ENCODE measurements at regions not wholly inside any gene's neighbourhood (a gene's known extent, or its start where the extent isn't known, plus 50 kb on each side); places are given as distances from the start of the nearest gene placed in this dataset.

GRCh38 chr16:5793556-5793955, 696.0 kb upstream of the EEF2KMT start:
- TF ChIP-seq CTCF (conservative IDR thresholded peaks at IDR 0.05; ENCODE audit: low read depth in 2 of 2) = no peak
- TF ChIP-seq ETS1 (IDR thresholded peaks at IDR 0.05) = no peak
- TF ChIP-seq EZH2 (IDR thresholded peaks at IDR 0.05; ENCODE audit: low read depth, unreplicated experiment) = no peak
- no peak for TF ChIP-seq EZH2phosphoT487 (IDR thresholded peaks at IDR 0.05; ENCODE audit: unreplicated experiment)
- TF ChIP-seq REST (IDR thresholded peaks at IDR 0.05; ENCODE audit: unreplicated experiment) = no peak
